Activated CD4-positive, alpha-beta T cell treated with anti-CD3 and anti-CD28 coated beads, Interleukin-2, amount 50 U/mL, for 1 hour (primary cell): ENCODE measurements at regions not wholly inside any gene's neighbourhood (a gene's known extent, or its start where the extent isn't known, plus 50 kb on each side); places are given as distances from the start of the nearest gene placed in this dataset.

ENCODE experiments used
- DNase-seq: peaks from one replicate; pipeline ENCODE4 v3.0.0-alpha.2; 2020

- DNase-seq: no peak
Observed at GRCh38 chr19:33950091-33950750, 153.6 kb downstream of the KCTD15 start.

- DNase-seq: no peak
Observed at GRCh38 chr19:33953023-33953422, 156.4 kb downstream of the KCTD15 start.

- no peak for DNase-seq
Observed at GRCh38 chr19:33953592-33953991, 156.9 kb downstream of the KCTD15 start.

GRCh38 chr19:33954686-33955085 is 158.0 kb downstream of the KCTD15 start:
- DNase-seq: no peak

GRCh38 chr19:33956941-33957340 is 160.3 kb downstream of the KCTD15 start:
- DNase-seq: no peak

- no peak for DNase-seq
Observed at GRCh38 chr19:33957804-33958203, 161.1 kb downstream of the KCTD15 start.

GRCh38 chr19:33960566-33960965 is 163.9 kb downstream of the KCTD15 start:
- DNase-seq: no peak

- DNase-seq: no peak
Observed at GRCh38 chr19:33962161-33962560, 165.5 kb downstream of the KCTD15 start.

- DNase-seq: no peak
Observed at GRCh38 chr19:33963514-33963913, 166.8 kb downstream of the KCTD15 start.

GRCh38 chr19:33971073-33971472 is 174.4 kb downstream of the KCTD15 start:
- DNase-seq: no peak

GRCh38 chr19:33977756-33978685 is 181.4 kb downstream of the KCTD15 start:
- DNase-seq: no peak

GRCh38 chr19:33982706-33983105 is 186.0 kb downstream of the KCTD15 start:
- DNase-seq: no peak

- no peak for DNase-seq
Observed at GRCh38 chr19:33988601-33989000, 183.7 kb upstream of the LSM14A start.

- no peak for DNase-seq
Observed at GRCh38 chr19:33997690-33998089, 174.6 kb upstream of the LSM14A start.

- no peak for DNase-seq
Observed at GRCh38 chr19:33998302-33998701, 174.0 kb upstream of the LSM14A start.

- DNase-seq: no peak
Observed at GRCh38 chr19:33998739-33999345, 173.5 kb upstream of the LSM14A start.

GRCh38 chr19:34017024-34017423 is 155.3 kb upstream of the LSM14A start:
- DNase-seq: no peak

- no peak for DNase-seq
Observed at GRCh38 chr19:34017601-34018000, 154.7 kb upstream of the LSM14A start.

GRCh38 chr19:34018546-34018945 is 153.8 kb upstream of the LSM14A start:
- no peak for DNase-seq

- DNase-seq: no peak
Observed at GRCh38 chr19:34023381-34023780, 148.9 kb upstream of the LSM14A start.

GRCh38 chr19:34033880-34034279 is 138.4 kb upstream of the LSM14A start:
- DNase-seq: no peak

- DNase-seq: no peak
Observed at GRCh38 chr19:34034318-34034846, 137.9 kb upstream of the LSM14A start.

- DNase-seq: peak; percentile 71
Observed at GRCh38 chr19:34041925-34042521, 130.3 kb upstream of the LSM14A start.
